IMR-90 (cell line): ENCODE measurements at regions not wholly inside any gene's neighbourhood (a gene's known extent, or its start where the extent isn't known, plus 50 kb on each side); places are given as distances from the start of the nearest gene placed in this dataset.

Experiments used
- ATAC-seq: fragments of 200-7000 bp; cut with Tn5 transposase; 2 replicates; pipeline ENCODE4 v1.9.1; 2020; ENCODE audit warnings: low read depth, mild to moderate bottlenecking, moderate library complexity
- BruUV-seq: library from RNA; stranded (reverse); fragments of 400-500 nt; replicated peaks from 2 replicates; lab custom pipeline; 2021; lab: Mats Ljungman, UMichigan
- CTCF ChIA-PET: fragments of 300-600 bp; formaldehyde crosslinking; extraction: SDS; loops from one replicate; lab custom pipeline; 2021; ENCODE audit warnings: antibody characterized with exemption; lab: Yijun Ruan, JAX
- POLR2A ChIA-PET: fragments of 300-600 bp; sonication (Branson Sonifier 250); formaldehyde crosslinking; loops from one replicate; lab custom pipeline; 2022; ENCODE audit warnings: antibody characterized with exemption; ENCODE audit not compliant: unreplicated experiment; lab: Charles Lee
- DNase-seq: peaks from one replicate; pipeline ENCODE4 v3.0.0; 2013
- H2AFZ ChIP-seq: replicated peaks from 2 replicates; pipeline ENCODE3; 2013; ENCODE audit warnings: low read length, mild to moderate bottlenecking; ENCODE audit not compliant: poor library complexity
- H2AK5ac ChIP-seq: 2 replicates; pipeline ENCODE4 v1.6.1; 2013; ENCODE audit warnings: low read depth, low read length, inconsistent platforms
- H2AK9ac ChIP-seq: replicated peaks from 2 replicates; pipeline ENCODE3; 2013; ENCODE audit warnings: mild to moderate bottlenecking, low read depth, low read length, moderate library complexity; ENCODE audit not compliant: poor library complexity
- H2BK120ac ChIP-seq: 2 replicates; pipeline ENCODE4 v1.6.1; 2013; ENCODE audit warnings: low read depth, low read length, inconsistent platforms
- H2BK15ac ChIP-seq: 3 replicates; pipeline ENCODE4 v1.6.1; 2013; ENCODE audit warnings: low read depth, low read length, inconsistent platforms
- H2BK20ac ChIP-seq: 2 replicates; pipeline ENCODE4 v1.6.1; 2013; ENCODE audit warnings: low read depth, mild to moderate bottlenecking, inconsistent platforms, low read length, moderate library complexity
- H2BK5ac ChIP-seq: 2 replicates; pipeline ENCODE4 v1.6.1; 2013; ENCODE audit warnings: mild to moderate bottlenecking, low read depth, low read length, inconsistent platforms; ENCODE audit not compliant: poor library complexity, severe bottlenecking
- H3K14ac ChIP-seq: replicated peaks from 2 replicates; pipeline ENCODE4 v1.6.1; 2013; ENCODE audit warnings: low read depth, low read length, inconsistent platforms
- H3K18ac ChIP-seq: 2 replicates; pipeline ENCODE4 v1.6.1; 2013; ENCODE audit warnings: low read depth, low read length, control low read depth
- H3K23ac ChIP-seq: 2 replicates; pipeline ENCODE4 v1.6.1; 2013; ENCODE audit warnings: low read depth, low read length, inconsistent platforms
- H3K27ac ChIP-seq: 2 replicates; pipeline ENCODE4 v1.5.1; 2013; ENCODE audit warnings: mild to moderate bottlenecking, control low read depth, low read length; ENCODE audit not compliant: insufficient read depth
- H3K27me3 ChIP-seq: 2 replicates; pipeline ENCODE4 v1.6.1; 2013; ENCODE audit warnings: low read length; ENCODE audit not compliant: control insufficient read depth, insufficient read depth
- H3K36me3 ChIP-seq: 2 replicates; pipeline ENCODE4 v1.6.1; 2013; ENCODE audit warnings: low read length, mixed read lengths; ENCODE audit not compliant: control insufficient read depth, insufficient read depth
- H3K4ac ChIP-seq: 2 replicates; pipeline ENCODE4 v1.6.1; 2013; ENCODE audit warnings: low read depth, low read length, inconsistent platforms
- H3K4me1 ChIP-seq: 2 replicates; pipeline ENCODE4 v1.6.1; 2013; ENCODE audit warnings: low read length, mixed read lengths; ENCODE audit not compliant: control insufficient read depth, insufficient read depth
- H3K4me2 ChIP-seq: 2 replicates; pipeline ENCODE4 v1.6.1; 2013; ENCODE audit warnings: low read depth, mild to moderate bottlenecking, control low read depth, low read length, moderate library complexity
- H3K4me3 ChIP-seq: 2 replicates; pipeline ENCODE4 v1.5.1; 2013; ENCODE audit warnings: low read depth, mild to moderate bottlenecking, control low read depth, low read length, moderate library complexity; ENCODE audit not compliant: insufficient read depth
- H3K56ac ChIP-seq: 2 replicates; pipeline ENCODE4 v1.6.1; 2013; ENCODE audit warnings: low read length, inconsistent platforms; ENCODE audit not compliant: insufficient read depth; ENCODE audit errors: extremely low read depth
- H3K79me1 ChIP-seq, 2 experiments: 2 replicates each; pipeline ENCODE4 v1.6.1; 2013; ENCODE audit warnings: low read length in 2 of 2, inconsistent platforms in 1 of 2, low read depth in 1 of 2
- H3K9ac ChIP-seq: 2 replicates; pipeline ENCODE4 v1.6.1; 2013; ENCODE audit warnings: low read depth, low read length, control low read depth
- H3K9me1 ChIP-seq: 2 replicates; pipeline ENCODE4 v1.6.1; 2013; ENCODE audit warnings: low read length, inconsistent platforms; ENCODE audit not compliant: insufficient read depth
- H3K9me3 ChIP-seq: 2 replicates; pipeline ENCODE4 v1.6.1; 2013; ENCODE audit warnings: low read length; ENCODE audit not compliant: control insufficient read depth, insufficient read depth
- H4K20me1 ChIP-seq: 2 replicates; pipeline ENCODE4 v1.6.1; 2013; ENCODE audit warnings: low read length, inconsistent platforms; ENCODE audit not compliant: insufficient read depth
- H4K5ac ChIP-seq: 2 replicates; pipeline ENCODE4 v1.6.1; 2013; ENCODE audit warnings: mild to moderate bottlenecking, low read depth, low read length, control low read depth
- H4K8ac ChIP-seq, 2 experiments: 2 replicates each; pipeline ENCODE4 v1.6.1; 2013; ENCODE audit warnings: low read depth in 2 of 2, low read length in 2 of 2, control low read depth in 1 of 2, inconsistent platforms in 1 of 2
- H4K91ac ChIP-seq: 2 replicates; pipeline ENCODE4 v1.6.1; 2013; ENCODE audit warnings: low read depth, low read length, inconsistent platforms; ENCODE audit not compliant: insufficient read depth
- FOS ChIP-seq: fragments of 150-350 bp; IDR thresholded peaks from 2 replicates; pipeline ENCODE4 v1.6.1; 2016; ENCODE audit warnings: low read depth, low read length
- RCOR1 ChIP-seq: IDR thresholded peaks from 2 replicates; pipeline ENCODE4 v1.6.1; 2012; ENCODE audit warnings: mild to moderate bottlenecking, low read length, improper control_type of control experiment; ENCODE audit not compliant: insufficient replicate concordance
- RFX5 ChIP-seq: IDR thresholded peaks from 2 replicates; pipeline ENCODE4 v1.8.0; 2012; ENCODE audit warnings: low read depth, mild to moderate bottlenecking, low read length, moderate library complexity
- USF2 ChIP-seq: fragments of 150-350 bp; IDR thresholded peaks from 2 replicates; pipeline ENCODE4 v1.6.1; 2017; ENCODE audit warnings: mild to moderate bottlenecking, antibody characterized with exemption, low read length, low read depth
- whole genome bisulfite sequencing, 2 experiments: methylation state at CpG; one replicate each; pipeline versions ENCODE4 v1.1.5 to v1.1.7; 2013; ENCODE audit warnings: missing lambda C conversion rate in 2 of 2; ENCODE audit not compliant: insufficient read length in 1 of 2; ENCODE audit errors: extremely low coverage in 2 of 2; 5-methylcytosine and 5-hydroxymethylcytosine counted together
- dilution Hi-C: fragments of 300-500 bp; cut with HindIII; formaldehyde crosslinking; loops from one replicate; pipeline ENCODE4 v1.14.3; 2018; ENCODE audit warnings: low sequenced_read_pairs; ENCODE audit not compliant: unreplicated experiment
- in situ Hi-C: fragments of 300-500 bp; cut with MboI; formaldehyde crosslinking; loops from 3 replicates; pipeline ENCODE4 v1.14.3; 2019; ENCODE audit warnings: low sequenced_read_pairs, inconsistent platforms, mixed read lengths
- intact Hi-C: fragments of 100-400 bp; cut with micrococcal nuclease; formaldehyde crosslinking; loops from 2 replicates; pipeline ENCODE4 v1.10.0; 2022

GRCh38 chr6:74609871-74610270 is 596.0 kb downstream of the COL12A1 start:
- Histone ChIP-seq H4K8ac (no peak overlapping the region), H3K27ac (no peak overlapping the region), H3K79me1 (no peaks in the 10 kb centered on the region; a peak in 1 of 4 replicates), H3K18ac (no peak overlapping the region; the same call in 1 of the 2 replicates), H2BK20ac (no peak overlapping the region), H3K4me3 (no peak overlapping the region), H2BK15ac (0 out of 3 replicates have a peak overlapping the region, but pooled peaks have one; percentile 10), H3K56ac (no peak overlapping the region), H4K5ac (peak overlapping the region; percentile 64; the same call in 1 of the 2 replicates), H3K36me3 (no peaks in the 10 kb centered on the region), H4K91ac (no peak overlapping the region), H3K9me1 (peaks cover 15% of the 10 kb centered on the region), H2AK5ac (0 out of 2 replicates have a peak overlapping the region, but pooled peaks have one; percentile 45), H3K4ac (no peak overlapping the region), H2BK5ac (no peak overlapping the region), H3K9ac (no peak overlapping the region), H3K4me1 (peaks cover 22% of the 10 kb centered on the region), H3K23ac (0 out of 2 replicates have a peak overlapping the region, but pooled peaks have one; percentile 60), H3K14ac (no peak overlapping the region), H2AFZ (no peak overlapping the region), H4K20me1 (no peaks in the 10 kb centered on the region), H3K4me2 (no peak overlapping the region), H3K27me3 (no peaks in the 10 kb centered on the region), H2BK120ac (peak overlapping the region; percentile 42; the same call in 1 of the 2 replicates), H3K9me3 (no peaks in the 10 kb centered on the region), H2AK9ac (no peak overlapping the region)
- BruUV-seq = no TSS peak
- POLR2A ChIA-PET = no interaction called here
- ATAC-seq = no peak
- intact Hi-C loops (no loop called here), in situ Hi-C loops (no loop called here), dilution Hi-C loops (no loop called here)
- CTCF ChIA-PET = no interaction called here
- WGBS, 2 experiments = no CpG with 5 or more reads among the region's 1 CpG
- no peak for TF ChIP-seq FOS
- no peak for TF ChIP-seq USF2
- TF ChIP-seq RCOR1 = no peak
- TF ChIP-seq RFX5 = no peak
- DNase-seq = no peak
